SK-N-SH (cell line): ENCODE measurements at regions not wholly inside any gene's neighbourhood (a gene's known extent, or its start where the extent isn't known, plus 50 kb on each side); places are given as distances from the start of the nearest gene placed in this dataset.

Experiments
- JUND ChIP-seq: IDR thresholded peaks from 2 replicates; pipeline ENCODE4 v1.4.0; 2012
- TAF1 ChIP-seq: IDR thresholded peaks from 2 replicates; pipeline ENCODE4 v1.6.1; 2012; ENCODE audit warnings: low read depth, mild to moderate bottlenecking, low read length, moderate library complexity, borderline replicate concordance
- TCF12 ChIP-seq: IDR thresholded peaks from 2 replicates; pipeline ENCODE4 v1.4.0; 2012
- YY1 ChIP-seq: IDR thresholded peaks from 2 replicates; pipeline ENCODE4 v1.4.0; 2012; ENCODE audit warnings: low read depth, mild to moderate bottlenecking
- TF ChIP-seq, protein P1 (sequence below): IDR thresholded peaks from 2 replicates; pipeline ENCODE4 v1.6.1; 2012; ENCODE audit warnings: mild to moderate bottlenecking, low read depth, low read length, moderate library complexity

GRCh38 chr13:34175551-34175950 lies 357.6 kb downstream of the RFC3 start:
- TF ChIP-seq, protein P1, sequence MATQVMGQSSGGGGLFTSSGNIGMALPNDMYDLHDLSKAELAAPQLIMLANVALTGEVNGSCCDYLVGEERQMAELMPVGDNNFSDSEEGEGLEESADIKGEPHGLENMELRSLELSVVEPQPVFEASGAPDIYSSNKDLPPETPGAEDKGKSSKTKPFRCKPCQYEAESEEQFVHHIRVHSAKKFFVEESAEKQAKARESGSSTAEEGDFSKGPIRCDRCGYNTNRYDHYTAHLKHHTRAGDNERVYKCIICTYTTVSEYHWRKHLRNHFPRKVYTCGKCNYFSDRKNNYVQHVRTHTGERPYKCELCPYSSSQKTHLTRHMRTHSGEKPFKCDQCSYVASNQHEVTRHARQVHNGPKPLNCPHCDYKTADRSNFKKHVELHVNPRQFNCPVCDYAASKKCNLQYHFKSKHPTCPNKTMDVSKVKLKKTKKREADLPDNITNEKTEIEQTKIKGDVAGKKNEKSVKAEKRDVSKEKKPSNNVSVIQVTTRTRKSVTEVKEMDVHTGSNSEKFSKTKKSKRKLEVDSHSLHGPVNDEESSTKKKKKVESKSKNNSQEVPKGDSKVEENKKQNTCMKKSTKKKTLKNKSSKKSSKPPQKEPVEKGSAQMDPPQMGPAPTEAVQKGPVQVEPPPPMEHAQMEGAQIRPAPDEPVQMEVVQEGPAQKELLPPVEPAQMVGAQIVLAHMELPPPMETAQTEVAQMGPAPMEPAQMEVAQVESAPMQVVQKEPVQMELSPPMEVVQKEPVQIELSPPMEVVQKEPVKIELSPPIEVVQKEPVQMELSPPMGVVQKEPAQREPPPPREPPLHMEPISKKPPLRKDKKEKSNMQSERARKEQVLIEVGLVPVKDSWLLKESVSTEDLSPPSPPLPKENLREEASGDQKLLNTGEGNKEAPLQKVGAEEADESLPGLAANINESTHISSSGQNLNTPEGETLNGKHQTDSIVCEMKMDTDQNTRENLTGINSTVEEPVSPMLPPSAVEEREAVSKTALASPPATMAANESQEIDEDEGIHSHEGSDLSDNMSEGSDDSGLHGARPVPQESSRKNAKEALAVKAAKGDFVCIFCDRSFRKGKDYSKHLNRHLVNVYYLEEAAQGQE: no peak
- TF ChIP-seq TCF12 (no peak), JUND (no peak), TAF1 (no peak), YY1 (no peak)
